ENCODE measurements at regions not wholly inside any gene's neighbourhood (a gene's known extent, or its start where the extent isn't known, plus 50 kb on each side); places are given as distances from the start of the nearest gene placed in this dataset.
"Not testable (repeated sequence)": the region's sequence is repeated elsewhere in the genome, so short reads cannot be mapped to it uniquely, and the experiment has no call there.

DNA sequence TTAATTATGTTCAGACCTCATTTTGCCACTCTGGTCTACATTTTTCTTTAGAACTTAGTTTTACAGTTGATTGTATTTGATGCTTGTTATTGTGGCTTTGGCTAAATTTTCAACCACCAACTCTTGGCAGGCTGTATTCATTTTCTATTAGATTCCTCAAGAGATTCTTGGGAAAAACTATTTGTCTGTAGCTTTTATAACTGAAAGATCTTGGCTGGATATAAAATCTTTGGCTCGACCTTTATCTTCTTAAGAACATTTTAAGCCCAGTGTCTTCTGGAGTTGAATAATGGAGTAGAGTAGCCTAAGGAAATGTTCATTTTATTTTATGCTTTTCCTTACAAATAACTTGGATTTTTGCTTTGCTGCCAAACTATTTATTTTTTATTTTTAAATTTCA, 848.5 kb downstream of the PCDH17 start:
- Mint-ChIP-seq H3K36me3 (no peaks in the 10 kb centered on the region), H3K4me3 (no peak overlapping the region), H3K4me1 (no peaks in the 10 kb centered on the region), H3K27me3 (ENCODE audit: low read depth in 3 of 3) (no peaks in the 10 kb centered on the region), H3K27ac (no peak overlapping the region), H3K9me3 (peaks cover 10 to 42% (median 15%) of the 10 kb centered on the region in 6 donors)
- DNase-seq: no peak

GRCh38 chr13:58488251-58488650, 856.7 kb downstream of the PCDH17 start:
- no peak overlapping the region for H3K27ac Mint-ChIP-seq
- no peaks in the 10 kb centered on the region for H3K27me3 Mint-ChIP-seq (ENCODE audit: low read depth in 3 of 3)
- H3K9me3 Mint-ChIP-seq: peaks cover 12 to 52% (median 26%) of the 10 kb centered on the region in 6 donors
- H3K36me3 Mint-ChIP-seq: peaks cover 0 to 3% (median 0%) of the 10 kb centered on the region in 3 donors
- H3K4me3 Mint-ChIP-seq: no peak overlapping the region
- no peaks in the 10 kb centered on the region for H3K4me1 Mint-ChIP-seq
- DNase-seq: no peak

DNA sequence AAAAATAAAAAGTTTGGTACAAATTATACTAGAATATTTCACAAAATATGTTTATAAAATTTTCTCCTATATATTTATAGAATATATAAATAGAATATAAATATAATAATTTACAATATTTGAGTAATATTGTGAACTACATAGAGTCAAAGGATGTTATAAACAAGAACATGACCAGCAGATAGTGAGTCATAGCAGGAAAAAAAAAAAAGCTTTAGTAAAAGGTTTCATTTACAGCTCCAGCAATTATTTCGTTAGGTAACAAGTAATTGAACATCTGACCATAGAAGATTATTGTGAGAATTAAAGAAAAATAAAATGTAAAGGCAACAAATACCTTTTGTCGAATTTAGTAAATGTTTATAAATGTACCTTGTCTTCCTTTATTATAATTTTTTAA, 864.1 kb downstream of the PCDH17 start:
- no peak for DNase-seq
- H3K27me3 Mint-ChIP-seq (ENCODE audit: low read depth in 3 of 3): no peaks in the 10 kb centered on the region
- peaks cover 4 to 35% (median 10%) of the 10 kb centered on the region in 6 donors for H3K9me3 Mint-ChIP-seq
- no peaks in the 10 kb centered on the region for H3K4me1 Mint-ChIP-seq
- H3K4me3 Mint-ChIP-seq: no peak overlapping the region
- H3K27ac Mint-ChIP-seq: no peak overlapping the region
- H3K36me3 Mint-ChIP-seq: no peaks in the 10 kb centered on the region

GRCh38 chr13:58500938-58501337, 869.4 kb downstream of the PCDH17 start:
- Mint-ChIP-seq H3K36me3 (peaks cover 0 to 5% (median 0%) of the 10 kb centered on the region in 3 donors), H3K27ac (no peak overlapping the region), H3K9me3 (peaks cover 4 to 54% (median 32%) of the 10 kb centered on the region in 6 donors), H3K4me1 (no peaks in the 10 kb centered on the region), H3K4me3 (no peak overlapping the region), H3K27me3 (ENCODE audit: low read depth in 3 of 3) (no peaks in the 10 kb centered on the region)
- no peak for DNase-seq

DNA sequence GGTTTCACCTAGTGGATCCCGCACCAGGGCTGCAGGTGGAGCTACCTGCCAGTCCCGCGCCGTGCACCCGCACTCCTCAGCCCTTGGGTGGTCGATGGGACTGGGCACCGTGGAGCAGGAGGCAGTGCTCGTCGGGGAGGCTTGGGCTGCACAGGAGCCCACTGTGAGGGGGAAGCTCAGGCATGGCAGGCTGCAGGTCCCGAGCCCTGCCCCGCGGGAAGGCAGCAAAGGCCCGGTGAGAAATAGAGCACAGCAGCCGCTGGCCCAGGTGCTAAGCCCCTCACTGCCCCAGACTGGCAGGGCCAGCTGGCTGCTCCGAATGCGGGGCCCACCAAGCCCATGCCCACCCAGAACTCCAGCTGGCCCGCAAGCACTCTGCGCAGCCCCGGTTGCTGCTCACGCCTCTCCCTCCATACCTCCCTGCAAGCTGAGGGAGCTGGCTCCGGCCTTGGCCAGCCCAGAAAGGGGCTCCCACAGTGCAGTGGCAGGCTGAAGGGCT, 872.7 kb downstream of the PCDH17 start:
- not testable (repeated sequence) for H3K27ac Mint-ChIP-seq; H3K4me3 Mint-ChIP-seq; DNase-seq; H3K4me1 Mint-ChIP-seq; H3K27me3 Mint-ChIP-seq (ENCODE audit: low read depth in 3 of 3); H3K36me3 Mint-ChIP-seq
- peaks cover 9 to 51% (median 39%) of the 10 kb centered on the region in 6 donors for H3K9me3 Mint-ChIP-seq

DNA sequence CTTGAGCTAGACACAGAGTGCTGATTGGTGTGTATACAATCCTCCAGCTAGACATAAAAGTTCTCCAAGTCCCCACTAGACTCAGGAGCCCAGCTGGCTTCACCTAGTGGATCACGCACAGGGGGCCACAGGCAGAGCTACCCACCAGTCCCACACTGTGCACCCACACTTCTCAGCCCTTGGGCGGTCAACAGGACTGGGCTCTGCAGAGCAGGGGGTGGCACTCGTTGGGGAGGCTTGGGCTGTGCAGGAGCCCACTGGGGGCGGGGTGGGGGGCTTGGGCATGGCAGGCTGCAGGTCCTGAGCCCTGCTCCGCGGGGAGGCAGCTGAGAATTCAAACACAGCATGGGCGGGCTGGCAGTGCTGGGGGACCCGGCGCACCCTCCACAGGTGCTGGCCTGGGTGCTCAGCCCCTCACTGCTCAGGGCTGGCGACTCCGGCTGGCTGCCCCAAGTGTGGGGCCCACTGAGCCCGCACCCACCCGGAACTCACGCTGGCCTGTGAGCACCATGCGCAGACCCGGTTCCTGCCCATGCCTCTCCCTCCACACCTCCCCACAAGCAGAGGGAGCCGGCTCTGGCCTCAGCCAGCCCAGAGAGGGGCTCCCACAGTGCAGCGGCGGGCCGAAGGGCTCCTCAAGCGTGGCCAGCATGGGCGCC, 873.8 kb downstream of the PCDH17 start:
- H3K27me3 Mint-ChIP-seq (ENCODE audit: low read depth in 3 of 3); H3K4me3 Mint-ChIP-seq; H3K27ac Mint-ChIP-seq; DNase-seq; H3K36me3 Mint-ChIP-seq; H3K4me1 Mint-ChIP-seq: not testable (repeated sequence)
- peaks cover 10 to 51% (median 41%) of the 10 kb centered on the region in 6 donors for H3K9me3 Mint-ChIP-seq

DNA sequence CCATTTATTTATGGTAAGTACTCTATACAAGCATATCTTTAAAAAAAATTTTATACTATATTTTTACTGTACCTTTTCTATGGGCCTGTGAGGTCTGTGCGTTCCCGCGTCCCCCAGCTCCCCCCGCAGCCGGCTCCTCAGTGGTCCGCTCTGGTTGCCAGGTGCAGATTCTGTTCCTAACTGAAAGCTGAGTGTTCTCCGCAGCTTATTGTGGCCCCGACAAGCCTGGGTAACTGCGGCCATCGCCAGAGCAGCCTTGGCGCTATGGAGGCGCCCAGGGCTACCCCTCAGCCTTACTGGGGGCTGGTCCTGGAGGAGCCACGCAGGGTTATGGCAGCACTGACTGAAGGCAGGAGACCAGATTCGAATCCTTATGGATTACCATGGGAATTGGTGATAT, 896.8 kb downstream of the PCDH17 start:
- Mint-ChIP-seq H3K4me1 (no peaks in the 10 kb centered on the region), H3K9me3 (peaks cover 10 to 53% (median 31%) of the 10 kb centered on the region in 6 donors), H3K4me3 (no peak overlapping the region), H3K36me3 (no peaks in the 10 kb centered on the region), H3K27me3 (ENCODE audit: low read depth in 3 of 3) (no peaks in the 10 kb centered on the region), H3K27ac (no peak overlapping the region)
- DNase-seq: no peak

DNA sequence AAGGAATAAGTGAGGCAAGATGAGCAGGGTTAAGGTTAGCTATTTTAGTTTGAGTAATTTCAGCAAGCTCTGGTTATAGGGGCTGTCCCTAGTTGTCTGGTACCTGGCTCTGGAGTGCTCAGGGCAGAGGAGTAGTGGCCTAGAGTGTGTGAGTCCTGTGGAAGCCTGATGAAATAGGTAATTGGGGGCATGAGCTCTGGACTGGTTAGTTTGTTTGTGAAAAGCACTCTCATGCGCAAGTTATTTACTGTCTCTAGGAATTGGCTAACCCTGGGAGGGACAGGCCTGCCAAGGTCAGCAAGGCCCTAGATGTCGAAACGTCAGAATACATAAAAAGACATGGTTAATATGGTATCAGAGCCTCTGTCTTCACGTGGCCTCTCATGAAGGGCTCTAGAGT, 900.1 kb downstream of the PCDH17 start:
- no peak overlapping the region for H3K4me3 Mint-ChIP-seq
- peaks cover 8 to 55% (median 28%) of the 10 kb centered on the region in 6 donors for H3K9me3 Mint-ChIP-seq
- H3K27me3 Mint-ChIP-seq (ENCODE audit: low read depth in 3 of 3): no peaks in the 10 kb centered on the region
- no peak for DNase-seq
- no peaks in the 10 kb centered on the region for H3K36me3 Mint-ChIP-seq
- H3K27ac Mint-ChIP-seq: no peak overlapping the region
- H3K4me1 Mint-ChIP-seq: no peaks in the 10 kb centered on the region

- no peaks in the 10 kb centered on the region for H3K4me1 Mint-ChIP-seq
- H3K27me3 Mint-ChIP-seq (ENCODE audit: low read depth in 3 of 3): peaks cover 0 to 6% (median 0%) of the 10 kb centered on the region in 3 donors
- H3K4me3 Mint-ChIP-seq: no peak overlapping the region
- peaks cover 3 to 41% (median 27%) of the 10 kb centered on the region in 6 donors for H3K9me3 Mint-ChIP-seq
- H3K36me3 Mint-ChIP-seq: no peaks in the 10 kb centered on the region
- H3K27ac Mint-ChIP-seq: no peak overlapping the region
- no peak for DNase-seq
Observed at GRCh38 chr13:58542530-58542929, 911.0 kb downstream of the PCDH17 start.

DNA sequence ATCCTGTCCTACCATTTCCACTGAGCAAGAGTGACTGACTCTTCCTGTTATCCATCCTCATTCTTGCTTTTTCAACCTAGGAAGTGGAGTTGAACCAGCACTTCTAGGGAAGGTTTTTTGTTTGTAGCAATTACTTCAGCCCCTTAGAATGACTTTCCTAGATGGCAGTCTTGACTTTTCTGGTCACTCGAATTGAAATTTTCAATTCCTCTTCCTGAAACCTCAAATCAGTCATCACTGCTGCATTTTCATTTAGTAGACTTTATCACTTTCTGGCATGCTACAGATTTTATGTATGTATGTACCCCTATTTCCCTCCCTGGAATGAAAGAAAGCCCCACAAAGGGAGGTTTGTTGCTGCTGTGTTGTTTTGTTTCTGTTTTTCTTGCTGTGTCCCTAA, 915.9 kb downstream of the PCDH17 start:
- peaks cover 0 to 4% (median 0%) of the 10 kb centered on the region in 3 donors for H3K27me3 Mint-ChIP-seq (ENCODE audit: low read depth in 3 of 3)
- peaks cover 8 to 44% (median 18%) of the 10 kb centered on the region in 6 donors for H3K9me3 Mint-ChIP-seq
- H3K27ac Mint-ChIP-seq: no peak overlapping the region
- H3K36me3 Mint-ChIP-seq: no peaks in the 10 kb centered on the region
- DNase-seq: no peak
- no peak overlapping the region for H3K4me3 Mint-ChIP-seq
- H3K4me1 Mint-ChIP-seq: no peaks in the 10 kb centered on the region

DNA sequence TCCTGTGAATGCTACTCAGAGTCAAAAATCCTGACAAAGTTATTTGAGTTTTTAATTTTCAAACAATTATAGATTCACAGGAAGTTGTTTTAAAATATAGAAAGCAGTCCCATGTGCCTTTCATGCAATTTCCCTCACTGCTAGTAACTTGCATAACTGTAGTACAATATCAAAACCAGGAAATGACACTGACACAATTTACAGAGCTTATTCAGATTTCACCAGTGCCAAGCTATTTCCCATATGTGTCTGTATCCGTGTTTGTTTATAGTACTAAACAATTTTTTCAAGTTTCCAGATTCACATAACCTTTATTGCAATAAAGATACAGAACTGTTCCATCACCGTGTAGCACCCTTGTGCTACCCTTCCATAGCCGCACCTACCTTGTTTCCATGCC, 934.6 kb downstream of the PCDH17 start:
- Mint-ChIP-seq H3K36me3 (peaks cover 0 to 3% (median 0%) of the 10 kb centered on the region in 3 donors), H3K27me3 (ENCODE audit: low read depth in 3 of 3) (peaks cover 0 to 2% (median 0%) of the 10 kb centered on the region in 3 donors), H3K9me3 (peaks cover 13 to 46% (median 20%) of the 10 kb centered on the region in 6 donors), H3K4me1 (no peaks in the 10 kb centered on the region), H3K4me3 (no peak overlapping the region), H3K27ac (no peak overlapping the region)
- no peak for DNase-seq

DNA sequence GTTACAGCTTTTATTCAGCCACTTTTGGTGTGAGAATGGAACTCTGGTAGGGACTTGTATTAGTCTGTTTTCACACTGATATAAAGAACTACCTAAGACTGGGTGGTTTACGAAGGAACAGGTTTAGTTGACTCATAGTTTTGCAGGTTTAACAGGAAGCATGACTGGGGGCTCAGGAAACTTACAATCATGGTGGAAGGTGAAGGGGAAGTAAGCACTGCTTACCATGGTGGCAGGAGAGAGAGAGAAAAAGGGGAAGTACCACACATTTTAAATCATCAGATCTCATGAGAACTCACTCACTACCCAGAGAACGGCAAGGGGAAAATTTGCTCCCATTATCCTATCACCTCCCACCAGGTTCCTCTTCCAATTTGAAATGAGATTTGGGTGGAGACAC, 942.2 kb downstream of the PCDH17 start:
- no peak overlapping the region for H3K4me3 Mint-ChIP-seq
- H3K36me3 Mint-ChIP-seq: peaks cover 0 to 4% (median 3%) of the 10 kb centered on the region in 3 donors
- no peak for DNase-seq
- H3K27me3 Mint-ChIP-seq (ENCODE audit: low read depth in 3 of 3): no peaks in the 10 kb centered on the region
- H3K9me3 Mint-ChIP-seq: peaks cover 18 to 71% (median 46%) of the 10 kb centered on the region in 6 donors
- no peaks in the 10 kb centered on the region for H3K4me1 Mint-ChIP-seq
- H3K27ac Mint-ChIP-seq: no peak overlapping the region

- Mint-ChIP-seq H3K27me3 (ENCODE audit: low read depth in 3 of 3) (no peaks in the 10 kb centered on the region), H3K27ac (no peak overlapping the region), H3K9me3 (peaks cover 14 to 82% (median 49%) of the 10 kb centered on the region in 6 donors), H3K4me1 (no peaks in the 10 kb centered on the region), H3K4me3 (no peak overlapping the region), H3K36me3 (peaks cover 0 to 4% (median 3%) of the 10 kb centered on the region in 3 donors)
- DNase-seq: no peak
Observed at GRCh38 chr13:58574791-58575190, 943.2 kb downstream of the PCDH17 start.

DNA sequence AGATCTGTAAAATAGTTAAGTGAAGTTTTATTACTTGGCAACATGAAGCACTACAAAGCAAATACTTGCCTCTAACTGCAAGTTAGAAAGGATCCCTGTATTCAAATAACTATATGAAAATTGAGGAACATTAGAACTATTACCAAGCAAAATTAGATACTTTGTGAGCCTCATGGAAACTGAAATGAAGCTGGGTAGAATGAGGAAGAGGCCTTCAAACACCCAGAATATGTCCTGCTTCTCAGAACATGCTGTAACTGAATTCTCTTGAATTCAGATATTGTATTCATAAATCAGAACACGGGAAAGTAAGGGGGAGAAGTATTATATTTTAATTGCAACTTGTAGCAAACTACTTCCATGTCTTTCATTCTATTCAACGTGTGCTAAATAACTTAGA, 947.9 kb downstream of the PCDH17 start:
- Mint-ChIP-seq H3K27me3 (ENCODE audit: low read depth in 3 of 3) (no peaks in the 10 kb centered on the region), H3K27ac (no peak overlapping the region), H3K9me3 (peaks cover 12 to 59% (median 32%) of the 10 kb centered on the region in 6 donors), H3K4me1 (no peaks in the 10 kb centered on the region), H3K4me3 (no peak overlapping the region), H3K36me3 (peaks cover 0 to 3% (median 0%) of the 10 kb centered on the region in 3 donors)
- no peak for DNase-seq

- Mint-ChIP-seq H3K27ac (no peak overlapping the region), H3K4me3 (no peak overlapping the region), H3K27me3 (ENCODE audit: low read depth in 3 of 3) (peaks cover 0 to 4% (median 0%) of the 10 kb centered on the region in 3 donors), H3K4me1 (no peaks in the 10 kb centered on the region), H3K9me3 (peaks cover 6 to 46% (median 25%) of the 10 kb centered on the region in 6 donors), H3K36me3 (no peaks in the 10 kb centered on the region)
- DNase-seq: no peak
Observed at GRCh38 chr13:58583966-58584365, 952.4 kb downstream of the PCDH17 start.

Measured in immature natural killer cell (primary cell).